KMS-11 (cell line): ENCODE measurements at regions not wholly inside any gene's neighbourhood (a gene's known extent, or its start where the extent isn't known, plus 50 kb on each side); places are given as distances from the start of the nearest gene placed in this dataset.

Experiments used
- H2AFZ ChIP-seq: fragments of 200-600 bp; sonication (generic); 2 replicates; pipeline ENCODE4 v1.6.1; 2016; ENCODE audit warnings: antibody characterized with exemption, mixed run types, low read depth
- H3K27ac ChIP-seq: fragments of 200-600 bp; sonication (generic); 2 replicates; pipeline ENCODE4 v1.6.1; 2016; ENCODE audit warnings: mild to moderate bottlenecking, mixed run types
- H3K27me3 ChIP-seq: fragments of 200-600 bp; sonication (generic); 2 replicates; pipeline ENCODE4 v1.6.1; 2017; ENCODE audit warnings: mild to moderate bottlenecking, low read depth, mixed run types, moderate library complexity; ENCODE audit not compliant: insufficient read depth
- H3K36me3 ChIP-seq: fragments of 200-600 bp; sonication (generic); 2 replicates; pipeline ENCODE4 v1.6.1; 2017; ENCODE audit warnings: mild to moderate bottlenecking, mixed run types; ENCODE audit not compliant: insufficient read depth
- H3K4me1 ChIP-seq: fragments of 200-600 bp; sonication (generic); 2 replicates; pipeline ENCODE4 v1.6.1; 2016; ENCODE audit warnings: mild to moderate bottlenecking, low read depth, mixed run types; ENCODE audit not compliant: poor library complexity, severe bottlenecking
- H3K4me2 ChIP-seq: fragments of 200-600 bp; sonication (generic); 2 replicates; pipeline ENCODE4 v1.7.0; 2016; ENCODE audit warnings: mild to moderate bottlenecking, mixed run types
- H3K4me3 ChIP-seq: fragments of 200-600 bp; sonication (generic); IDR thresholded peaks from 2 replicates; pipeline ENCODE4 v1.6.1; 2017; ENCODE audit warnings: low read depth, low read length, mixed read lengths; ENCODE audit not compliant: insufficient read depth
- H3K79me2 ChIP-seq: fragments of 200-600 bp; sonication (generic); 2 replicates; pipeline ENCODE4 v1.6.1; 2016; ENCODE audit warnings: low read depth, mixed run types; ENCODE audit not compliant: insufficient read depth
- H3K9ac ChIP-seq: fragments of 200-600 bp; sonication (generic); 2 replicates; pipeline ENCODE4 v1.6.1; 2016; ENCODE audit warnings: mild to moderate bottlenecking, mixed run types
- H4K20me1 ChIP-seq: fragments of 200-600 bp; sonication (generic); 2 replicates; pipeline ENCODE4 v1.6.1; 2016; ENCODE audit warnings: mild to moderate bottlenecking, mixed run types; ENCODE audit not compliant: insufficient read depth
- CTCF ChIP-seq: fragments of 200-600 bp; sonication (generic); conservative IDR thresholded peaks from 2 replicates; pipeline ENCODE4 v1.6.1; 2017; ENCODE audit warnings: low read depth, mild to moderate bottlenecking, antibody characterized with exemption, low read length, moderate library complexity, mixed read lengths

DNA sequence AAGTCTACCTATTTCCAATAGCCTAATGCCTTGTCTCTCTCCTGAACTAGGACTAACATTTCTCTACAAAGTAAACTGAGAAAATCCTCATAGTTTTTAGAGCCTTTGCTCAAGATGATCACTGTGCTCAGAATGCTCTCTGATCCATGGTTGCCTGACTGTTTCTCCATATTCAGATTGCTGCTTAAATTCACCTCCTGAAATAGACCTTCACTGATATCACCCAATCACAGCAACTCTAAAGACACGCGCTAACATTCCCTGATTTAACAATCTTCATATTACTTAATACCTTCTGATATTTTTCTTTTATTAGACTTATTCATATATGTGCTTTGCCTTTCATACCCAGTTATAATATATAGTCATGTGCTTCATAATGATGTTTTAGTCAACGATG lies 148.9 kb upstream of the SP4 start:
- Histone ChIP-seq H2AFZ (no peak overlapping the region), H3K4me1 (peaks cover 8% of the 10 kb centered on the region), H3K9ac (no peak overlapping the region), H4K20me1 (no peaks in the 10 kb centered on the region), H3K36me3 (no peaks in the 10 kb centered on the region), H3K27me3 (no peaks in the 10 kb centered on the region), H3K27ac (no peak overlapping the region), H3K4me2 (no peak overlapping the region), H3K79me2 (no peaks in the 10 kb centered on the region), H3K4me3 (no peak overlapping the region)
- TF ChIP-seq CTCF: no peak

DNA sequence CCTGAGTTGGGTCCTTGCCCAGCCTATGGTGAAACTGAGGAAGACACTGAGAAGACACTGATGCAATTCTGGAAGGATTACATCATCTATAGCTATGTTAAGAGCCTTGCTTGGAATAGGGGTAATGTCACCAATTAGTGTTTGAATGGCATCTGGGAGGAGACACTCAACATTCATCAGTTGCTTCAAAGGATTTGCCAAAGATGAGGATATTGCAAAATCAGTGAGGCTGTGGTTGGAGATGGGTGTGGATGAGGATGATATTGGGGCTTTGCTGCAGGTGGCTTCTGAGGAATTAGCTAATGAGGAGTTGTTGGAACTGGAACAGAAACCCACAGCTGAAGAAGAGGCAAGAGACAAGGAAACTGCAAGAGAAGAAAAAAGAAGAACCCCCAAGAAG lies 146.7 kb upstream of the SP4 start:
- H3K4me2 ChIP-seq: no peak overlapping the region; the same call in 1 of the 2 replicates
- no peak overlapping the region for H3K4me3 ChIP-seq
- H3K27ac ChIP-seq: no peak overlapping the region
- H3K4me1 ChIP-seq: peaks cover 8% of the 10 kb centered on the region
- no peaks in the 10 kb centered on the region for H3K27me3 ChIP-seq
- H3K9ac ChIP-seq: no peak overlapping the region
- no peaks in the 10 kb centered on the region for H3K79me2 ChIP-seq
- no peak overlapping the region for H2AFZ ChIP-seq
- no peaks in the 10 kb centered on the region for H3K36me3 ChIP-seq
- TF ChIP-seq CTCF: no peak
- H4K20me1 ChIP-seq: no peaks in the 10 kb centered on the region

GRCh38 chr7:21293771-21294170 lies 134.1 kb upstream of the SP4 start:
- Histone ChIP-seq H2AFZ (no peak overlapping the region), H3K79me2 (no peaks in the 10 kb centered on the region), H3K27ac (no peak overlapping the region), H3K9ac (no peak overlapping the region), H3K27me3 (no peaks in the 10 kb centered on the region), H3K4me1 (no peaks in the 10 kb centered on the region), H3K36me3 (no peaks in the 10 kb centered on the region), H3K4me2 (no peak overlapping the region), H4K20me1 (no peaks in the 10 kb centered on the region), H3K4me3 (no peak overlapping the region)
- no peak for TF ChIP-seq CTCF

GRCh38 chr7:21299766-21300165 lies 128.1 kb upstream of the SP4 start:
- Histone ChIP-seq H3K36me3 (no peaks in the 10 kb centered on the region), H4K20me1 (no peaks in the 10 kb centered on the region), H3K4me1 (no peaks in the 10 kb centered on the region), H3K27me3 (no peaks in the 10 kb centered on the region), H3K9ac (no peak overlapping the region), H2AFZ (no peak overlapping the region), H3K79me2 (no peaks in the 10 kb centered on the region), H3K4me2 (no peak overlapping the region), H3K27ac (no peak overlapping the region), H3K4me3 (no peak overlapping the region)
- TF ChIP-seq CTCF: no peak

DNA sequence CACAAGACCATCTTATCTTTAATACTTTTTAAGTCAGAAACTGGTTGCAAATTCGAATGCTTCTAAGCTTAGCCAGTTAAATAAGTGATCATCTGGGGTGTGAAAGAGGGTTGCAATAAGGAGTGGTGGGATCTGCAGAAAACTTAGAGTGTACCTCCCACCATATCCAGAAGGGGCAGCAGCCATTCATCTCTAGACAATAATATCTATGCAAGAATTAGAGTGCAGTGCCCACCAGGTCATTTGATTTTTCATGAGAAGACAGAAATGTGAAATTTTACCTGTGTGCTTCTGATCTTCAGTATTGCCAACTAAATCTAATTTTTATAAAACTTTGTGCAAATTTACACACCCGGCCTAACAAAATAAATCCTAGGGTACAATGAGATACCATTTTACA lies 127.2 kb upstream of the SP4 start:
- Histone ChIP-seq H3K9ac (no peak overlapping the region), H3K4me2 (no peak overlapping the region), H4K20me1 (no peaks in the 10 kb centered on the region), H3K27me3 (no peaks in the 10 kb centered on the region), H3K27ac (no peak overlapping the region), H2AFZ (no peak overlapping the region), H3K36me3 (no peaks in the 10 kb centered on the region), H3K79me2 (no peaks in the 10 kb centered on the region), H3K4me3 (no peak overlapping the region), H3K4me1 (no peaks in the 10 kb centered on the region)
- TF ChIP-seq CTCF: peak; percentile 52; the same call in 1 of the 2 replicates
